K562 (cell line): ENCODE measurements at regions not wholly inside any gene's neighbourhood (a gene's known extent, or its start where the extent isn't known, plus 50 kb on each side); places are given as distances from the start of the nearest gene placed in this dataset.

Source experiments
- JUN ChIP-seq, 2 experiments: sonication (generic) in 1 of 2; formaldehyde crosslinking in 1 of 2; IDR thresholded peaks; 2 replicates each; pipeline versions ENCODE4 v1.6.1 to v1.8.0; 2012 to 2022; ENCODE audit warnings: borderline replicate concordance in 2 of 2, mild to moderate bottlenecking in 2 of 2, improper control_type of control experiment in 1 of 2, low read depth in 1 of 2, low read length in 1 of 2, missing genetic modification reagents in 1 of 2
- RAD21 ChIP-seq, 2 experiments: fragments of 250-450 bp in 1 of 2; fragments of 450-650 bp in 1 of 2; sonication (Bioruptor Pico) in 1 of 2; formaldehyde crosslinking in 1 of 2; IDR thresholded peaks in 1 of 2; conservative IDR thresholded peaks in 1 of 2; 2 replicates each; pipeline versions ENCODE4 v1.4.0 to v1.8.0; 2020 to 2022; ENCODE audit warnings: mild to moderate bottlenecking in 2 of 2, moderate library complexity in 1 of 2
- TF ChIP-seq, protein P1 (sequence below): sonication (generic); formaldehyde crosslinking; IDR thresholded peaks from 2 replicates; pipeline ENCODE4 v1.9.0; 2022; ENCODE audit warnings: mild to moderate bottlenecking, missing genetic modification reagents

DNA sequence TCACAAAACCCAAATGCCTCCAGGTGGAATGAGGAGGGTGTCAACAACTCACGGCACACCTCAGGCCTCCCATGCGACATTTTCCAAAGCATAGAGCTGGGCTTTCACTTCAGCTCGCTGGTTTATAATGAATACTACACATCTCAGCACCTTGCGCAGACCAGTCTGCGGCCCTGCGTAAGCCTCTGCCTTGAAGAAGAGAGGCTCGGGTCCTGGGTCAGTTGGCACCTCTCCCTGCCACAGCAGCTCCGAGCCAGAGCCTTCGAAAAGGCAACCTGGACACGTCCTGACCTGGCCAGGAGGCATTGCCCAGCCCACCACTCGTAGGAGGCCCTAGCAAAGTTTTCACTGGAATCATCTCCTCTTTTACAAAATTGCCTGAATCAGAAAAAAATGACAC, 183.0 kb upstream of the AFDN start:
- TF ChIP-seq RAD21 (CRISPR knock-in tag; conservative IDR thresholded peaks at IDR 0.05 in 1 of 2, IDR thresholded peaks at IDR 0.05 in 1 of 2) (no peak), JUN (IDR thresholded peaks at IDR 0.05; ENCODE audit: borderline replicate concordance, low read depth, low read length) (no peak), JUN (CRISPR knock-in tag; IDR thresholded peaks at IDR 0.05; ENCODE audit: borderline replicate concordance) (no peak)
- TF ChIP-seq, protein P1, sequence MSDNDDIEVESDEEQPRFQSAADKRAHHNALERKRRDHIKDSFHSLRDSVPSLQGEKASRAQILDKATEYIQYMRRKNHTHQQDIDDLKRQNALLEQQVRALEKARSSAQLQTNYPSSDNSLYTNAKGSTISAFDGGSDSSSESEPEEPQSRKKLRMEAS (CRISPR knock-in tag): no peak
